DND-41 (cell line): ENCODE measurements at regions not wholly inside any gene's neighbourhood (a gene's known extent, or its start where the extent isn't known, plus 50 kb on each side); places are given as distances from the start of the nearest gene placed in this dataset.
A peak's percentile ranks its signal among the peaks of the same experiment; 100 is the strongest.

Experiments
- ATAC-seq: fragments of 200-7000 bp; cut with Tn5 transposase; 3 replicates; pipeline ENCODE4 v1.9.1; 2021; ENCODE audit warnings: low read depth; ENCODE audit not compliant: insufficient read depth
- DNase-seq: peaks from one replicate; pipeline ENCODE4 v3.0.0-alpha.2; 2020
- H2AFZ ChIP-seq: 2 replicates; pipeline ENCODE4 v1.6.0; 2012; ENCODE audit warnings: low read depth, low read length
- H3K27ac ChIP-seq: 2 replicates; pipeline ENCODE4 v1.5.1; 2012; ENCODE audit warnings: low read length, inconsistent platforms
- H3K27me3 ChIP-seq: fragments of 200-600 bp; sonication (generic); 2 replicates; pipeline ENCODE4 v1.6.0; 2012; ENCODE audit warnings: low read length, mild to moderate bottlenecking, inconsistent platforms; ENCODE audit not compliant: insufficient read depth, poor library complexity
- H3K36me3 ChIP-seq: 2 replicates; pipeline ENCODE4 v1.5.1; 2012; ENCODE audit warnings: low read length, inconsistent platforms; ENCODE audit not compliant: insufficient read depth
- H3K4me1 ChIP-seq: 2 replicates; pipeline ENCODE4 v1.5.1; 2012; ENCODE audit warnings: mild to moderate bottlenecking, low read length; ENCODE audit not compliant: insufficient read depth
- H3K4me2 ChIP-seq: 2 replicates; pipeline ENCODE4 v1.6.0; 2012; ENCODE audit warnings: mild to moderate bottlenecking, moderate library complexity, low read length, inconsistent platforms; ENCODE audit not compliant: insufficient read depth
- H3K4me3 ChIP-seq, 2 experiments: fragments of 200-600 bp in 1 of 2; shearing (Covaris generic) in 1 of 2; 2 replicates each; pipeline ENCODE4 v1.5.1; 2012 to 2016; ENCODE audit warnings: inconsistent platforms in 2 of 2, low read length in 2 of 2, mild to moderate bottlenecking in 2 of 2, low read depth in 1 of 2, moderate library complexity in 1 of 2
- H3K79me2 ChIP-seq: 2 replicates; pipeline ENCODE4 v1.6.0; 2012; ENCODE audit warnings: low read length, inconsistent platforms; ENCODE audit not compliant: insufficient read depth
- H3K9ac ChIP-seq: 2 replicates; pipeline ENCODE4 v1.6.0; 2012; ENCODE audit warnings: low read depth, mild to moderate bottlenecking, inconsistent platforms, low read length, moderate library complexity
- H3K9me3 ChIP-seq: 2 replicates; pipeline ENCODE4 v1.5.1; 2012; ENCODE audit warnings: low read length, moderate library complexity, mild to moderate bottlenecking, inconsistent platforms; ENCODE audit not compliant: insufficient read depth, severe bottlenecking
- H4K20me1 ChIP-seq: 2 replicates; pipeline ENCODE4 v1.6.0; 2012; ENCODE audit warnings: low read length; ENCODE audit not compliant: insufficient read depth
- EZH2 ChIP-seq: IDR thresholded peaks from 3 replicates; pipeline ENCODE4 v1.6.1; 2012; ENCODE audit warnings: borderline replicate concordance, low read depth, mild to moderate bottlenecking, moderate library complexity, low read length, inconsistent platforms; ENCODE audit not compliant: severe bottlenecking
- TF ChIP-seq, protein P1 (sequence below): IDR thresholded peaks from 2 replicates; pipeline ENCODE4 v1.5.1; 2012; ENCODE audit warnings: borderline replicate concordance, low read length, moderate library complexity, mild to moderate bottlenecking; ENCODE audit not compliant: poor library complexity, severe bottlenecking; ENCODE audit errors: extremely low read depth

- Histone ChIP-seq H3K27me3 (no peaks in the 10 kb centered on the region), H3K36me3 (no peaks in the 10 kb centered on the region), H3K4me1 (no peaks in the 10 kb centered on the region), H3K9me3 (no peaks in the 10 kb centered on the region), H3K4me3 (no peak overlapping the region), H3K4me2 (no peak overlapping the region), H4K20me1 (no peaks in the 10 kb centered on the region), H3K79me2 (no peaks in the 10 kb centered on the region), H3K27ac (no peak overlapping the region), H3K9ac (no peak overlapping the region), H2AFZ (no peak overlapping the region)
- TF ChIP-seq, protein P1, sequence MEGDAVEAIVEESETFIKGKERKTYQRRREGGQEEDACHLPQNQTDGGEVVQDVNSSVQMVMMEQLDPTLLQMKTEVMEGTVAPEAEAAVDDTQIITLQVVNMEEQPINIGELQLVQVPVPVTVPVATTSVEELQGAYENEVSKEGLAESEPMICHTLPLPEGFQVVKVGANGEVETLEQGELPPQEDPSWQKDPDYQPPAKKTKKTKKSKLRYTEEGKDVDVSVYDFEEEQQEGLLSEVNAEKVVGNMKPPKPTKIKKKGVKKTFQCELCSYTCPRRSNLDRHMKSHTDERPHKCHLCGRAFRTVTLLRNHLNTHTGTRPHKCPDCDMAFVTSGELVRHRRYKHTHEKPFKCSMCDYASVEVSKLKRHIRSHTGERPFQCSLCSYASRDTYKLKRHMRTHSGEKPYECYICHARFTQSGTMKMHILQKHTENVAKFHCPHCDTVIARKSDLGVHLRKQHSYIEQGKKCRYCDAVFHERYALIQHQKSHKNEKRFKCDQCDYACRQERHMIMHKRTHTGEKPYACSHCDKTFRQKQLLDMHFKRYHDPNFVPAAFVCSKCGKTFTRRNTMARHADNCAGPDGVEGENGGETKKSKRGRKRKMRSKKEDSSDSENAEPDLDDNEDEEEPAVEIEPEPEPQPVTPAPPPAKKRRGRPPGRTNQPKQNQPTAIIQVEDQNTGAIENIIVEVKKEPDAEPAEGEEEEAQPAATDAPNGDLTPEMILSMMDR, result no peak
- no peak for TF ChIP-seq EZH2
- ATAC-seq (no peak), DNase-seq (no peak)
Observed at GRCh38 chr18:27491772-27492171, 306.7 kb upstream of the CHST9 start.

GRCh38 chr18:27483276-27483675 lies 298.2 kb upstream of the CHST9 start:
- H3K9me3 ChIP-seq, result no peaks in the 10 kb centered on the region
- no peak overlapping the region for H3K9ac ChIP-seq
- H3K4me1 ChIP-seq, result no peaks in the 10 kb centered on the region
- TF ChIP-seq EZH2, result no peak
- TF ChIP-seq, protein P1, result no peak
- no peak overlapping the region for H3K4me2 ChIP-seq
- peak; percentile 60 for ATAC-seq
- H2AFZ ChIP-seq, result no peak overlapping the region
- no peaks in the 10 kb centered on the region for H4K20me1 ChIP-seq
- H3K4me3 ChIP-seq, result no peak overlapping the region
- H3K27ac ChIP-seq, result no peak overlapping the region
- no peak for DNase-seq
- H3K36me3 ChIP-seq, result no peaks in the 10 kb centered on the region
- H3K27me3 ChIP-seq, result no peaks in the 10 kb centered on the region
- no peaks in the 10 kb centered on the region for H3K79me2 ChIP-seq

DNA sequence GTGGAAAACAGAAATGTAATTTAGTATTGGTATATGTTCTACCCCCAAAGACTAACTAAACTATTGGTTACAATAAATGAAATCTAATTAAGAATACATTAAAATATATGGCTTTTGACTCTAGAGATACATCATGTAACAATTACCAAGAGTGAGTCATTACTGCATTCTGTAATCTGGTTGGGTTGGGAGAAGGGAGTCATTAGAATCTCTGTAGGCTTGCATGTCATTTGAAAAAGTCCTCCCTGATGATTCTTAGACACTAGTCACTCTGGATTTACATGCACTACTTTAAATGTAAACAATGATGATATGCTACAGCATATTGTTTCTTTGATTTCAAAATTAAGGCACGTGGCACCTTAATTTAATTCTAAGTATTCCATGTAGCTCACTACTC lies 293.4 kb upstream of the CHST9 start:
- no peak for DNase-seq

More for the DNA sequence above, 293.4 kb upstream of the CHST9 start:
- Histone ChIP-seq H3K27me3 (no peaks in the 10 kb centered on the region), H3K4me1 (no peaks in the 10 kb centered on the region), H2AFZ (no peak overlapping the region), H3K79me2 (no peaks in the 10 kb centered on the region), H3K4me3 (no peak overlapping the region), H3K9ac (no peak overlapping the region), H3K27ac (no peak overlapping the region), H3K9me3 (no peaks in the 10 kb centered on the region), H3K36me3 (no peaks in the 10 kb centered on the region), H4K20me1 (no peaks in the 10 kb centered on the region), H3K4me2 (no peak overlapping the region)
- no peak for ATAC-seq
- TF ChIP-seq, protein P1, result no peak
- TF ChIP-seq EZH2, result no peak
